ENCODE measurements at regions not wholly inside any gene's neighbourhood (a gene's known extent, or its start where the extent isn't known, plus 50 kb on each side); places are given as distances from the start of the nearest gene placed in this dataset.
"Not testable (repeated sequence)": the region's sequence is repeated elsewhere in the genome, so short reads cannot be mapped to it uniquely, and the experiment has no call there.

- DNase-seq: no peak
These were observed 290.4 kb downstream of the TMEM38B start for GRCh38 chr9:105984714-105985113.

GRCh38 chr9:105993116-105993854 lies 298.9 kb downstream of the TMEM38B start:
- no peak for DNase-seq

GRCh38 chr9:105993921-105994715 lies 299.8 kb downstream of the TMEM38B start:
- no peak for DNase-seq

GRCh38 chr9:105994970-105995369 lies 300.6 kb downstream of the TMEM38B start:
- peak; percentile 82 for DNase-seq

- no peak for DNase-seq
These were observed 322.9 kb downstream of the TMEM38B start for GRCh38 chr9:106017198-106017740.

- DNase-seq: no peak
These were observed 324.8 kb downstream of the TMEM38B start for GRCh38 chr9:106019039-106019680.

GRCh38 chr9:106019702-106020101 lies 325.4 kb downstream of the TMEM38B start:
- DNase-seq: no peak

- DNase-seq: no peak
These were observed 325.8 kb downstream of the TMEM38B start for GRCh38 chr9:106020186-106020585.

GRCh38 chr9:106023455-106023854 lies 329.1 kb downstream of the TMEM38B start:
- no peak for DNase-seq

GRCh38 chr9:106025453-106025852 lies 331.1 kb downstream of the TMEM38B start:
- DNase-seq: no peak

- DNase-seq: not testable (repeated sequence)
These were observed 335.8 kb downstream of the TMEM38B start for GRCh38 chr9:106030146-106030545.

- no peak for DNase-seq
These were observed 338.6 kb downstream of the TMEM38B start for GRCh38 chr9:106032978-106033377.

GRCh38 chr9:106035806-106036205 lies 341.5 kb downstream of the TMEM38B start:
- DNase-seq: no peak

- DNase-seq: no peak
These were observed 344.1 kb downstream of the TMEM38B start for GRCh38 chr9:106038266-106039001.

- DNase-seq: no peak
These were observed 345.0 kb downstream of the TMEM38B start for GRCh38 chr9:106039151-106039935.

GRCh38 chr9:106041920-106042319 lies 347.6 kb downstream of the TMEM38B start:
- DNase-seq: not testable (repeated sequence)

- DNase-seq: no peak
These were observed 357.2 kb downstream of the TMEM38B start for GRCh38 chr9:106051545-106051944.

- DNase-seq: no peak
These were observed 357.8 kb downstream of the TMEM38B start for GRCh38 chr9:106052166-106052565.

GRCh38 chr9:106052735-106053134 lies 358.4 kb downstream of the TMEM38B start:
- no peak for DNase-seq

- DNase-seq: no peak
These were observed 362.0 kb downstream of the TMEM38B start for GRCh38 chr9:106056328-106056727.

GRCh38 chr9:106058460-106058859 lies 364.1 kb downstream of the TMEM38B start:
- no peak for DNase-seq

- no peak for DNase-seq
These were observed 365.5 kb downstream of the TMEM38B start for GRCh38 chr9:106059886-106060285.

Measured in islet precursor cell (in vitro differentiated cells).